Type B pancreatic cell (in vitro differentiated cells): ENCODE measurements at regions not wholly inside any gene's neighbourhood (a gene's known extent, or its start where the extent isn't known, plus 50 kb on each side); places are given as distances from the start of the nearest gene placed in this dataset.
A peak's percentile ranks its signal among the peaks of the same experiment; 100 is the strongest.

Source experiments
- DNase-seq: peaks from one replicate; pipeline ENCODE4 v3.0.0; 2021; ENCODE audit warnings: mixed read lengths; ENCODE audit not compliant: unreplicated experiment; ENCODE audit errors: extremely low spot score
- H3K27ac Mint-ChIP-seq: 2 replicates; pipeline ENCODE4 v1.8.0; 2021; ENCODE audit warnings: mild to moderate bottlenecking, mixed read lengths
- H3K27me3 Mint-ChIP-seq: 2 replicates; pipeline ENCODE4 v1.8.0; 2021; ENCODE audit warnings: mixed read lengths
- H3K36me3 Mint-ChIP-seq: 2 replicates; pipeline ENCODE4 v1.8.0; 2021; ENCODE audit warnings: mixed read lengths
- H3K4me1 Mint-ChIP-seq: one replicate; pipeline ENCODE4 v1.8.0; 2021; ENCODE audit warnings: mixed read lengths; ENCODE audit not compliant: unreplicated experiment
- H3K4me3 Mint-ChIP-seq: 2 replicates; pipeline ENCODE4 v1.8.0; 2021; ENCODE audit warnings: mild to moderate bottlenecking, mixed read lengths
- H3K9me3 Mint-ChIP-seq: 2 replicates; pipeline ENCODE4 v1.8.0; 2021; ENCODE audit warnings: mixed read lengths
- CTCF ChIP-seq: fragments of 200-600 bp; sonication (generic); conservative IDR thresholded peaks from 2 replicates; pipeline ENCODE4 v1.5.0; 2021; ENCODE audit warnings: antibody characterized with exemption, mild to moderate bottlenecking

GRCh38 chr14:76672123-76672522, 89.1 kb upstream of the VASH1 start:
- peak; percentile 10 for DNase-seq
- Mint-ChIP-seq H3K27me3 (peaks cover 12% of the 10 kb centered on the region), H3K4me1 (no peaks in the 10 kb centered on the region), H3K36me3 (no peaks in the 10 kb centered on the region), H3K27ac (no peak overlapping the region), H3K9me3 (no peaks in the 10 kb centered on the region), H3K4me3 (no peak overlapping the region)
- no peak for TF ChIP-seq CTCF

DNA sequence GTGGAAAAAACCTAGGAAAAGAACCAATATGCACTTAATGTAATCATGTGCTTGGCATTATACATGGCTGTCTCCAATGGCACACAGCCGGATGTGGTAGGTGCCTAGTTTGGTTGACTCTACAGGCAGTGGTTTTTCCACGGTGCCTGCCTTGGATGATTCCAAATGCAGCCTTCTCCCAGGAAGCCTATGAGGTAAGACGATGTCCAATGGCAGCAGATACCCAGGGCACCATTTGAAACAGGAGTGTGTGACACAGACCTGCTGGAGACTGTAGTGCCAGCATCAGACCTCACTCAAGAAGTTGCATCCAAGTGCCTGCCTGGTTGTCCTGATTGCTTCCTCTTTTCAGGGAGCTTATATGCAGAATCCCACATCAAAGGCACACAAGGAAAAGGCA, 88.0 kb upstream of the VASH1 start:
- no peak overlapping the region for H3K27ac Mint-ChIP-seq

DNA sequence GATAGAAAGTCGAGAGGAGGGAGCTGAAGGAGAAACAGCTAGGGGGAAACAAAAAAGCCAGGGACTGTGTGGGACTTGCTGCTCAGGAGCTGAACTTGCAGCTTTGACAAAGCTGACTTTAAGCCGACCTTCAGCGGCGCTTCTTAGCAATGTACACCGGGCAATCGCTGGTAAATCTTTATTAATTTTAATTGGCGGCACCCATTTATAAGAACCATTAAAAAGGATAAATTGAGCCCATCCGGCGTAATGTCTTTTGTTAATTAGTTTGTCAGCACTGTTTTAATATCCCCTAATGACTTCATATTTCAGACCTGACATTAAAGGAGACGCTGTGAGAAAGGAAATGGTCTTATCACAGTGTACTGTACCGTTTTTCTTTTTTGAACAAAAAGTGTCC, 86.2 kb upstream of the VASH1 start:
- Mint-ChIP-seq H3K4me1 (no peaks in the 10 kb centered on the region), H3K36me3 (no peaks in the 10 kb centered on the region), H3K9me3 (no peaks in the 10 kb centered on the region), H3K27me3 (peaks cover 12% of the 10 kb centered on the region), H3K27ac (no peak overlapping the region), H3K4me3 (no peak overlapping the region)
- peak; percentile 18 for DNase-seq
- no peak for TF ChIP-seq CTCF

More for the DNA sequence above, 88.0 kb upstream of the VASH1 start:
- Mint-ChIP-seq H3K27me3 (peaks cover 12% of the 10 kb centered on the region), H3K36me3 (no peaks in the 10 kb centered on the region), H3K4me3 (no peak overlapping the region), H3K4me1 (no peaks in the 10 kb centered on the region), H3K9me3 (no peaks in the 10 kb centered on the region)
- DNase-seq: peak; percentile 24
- TF ChIP-seq CTCF: no peak

DNA sequence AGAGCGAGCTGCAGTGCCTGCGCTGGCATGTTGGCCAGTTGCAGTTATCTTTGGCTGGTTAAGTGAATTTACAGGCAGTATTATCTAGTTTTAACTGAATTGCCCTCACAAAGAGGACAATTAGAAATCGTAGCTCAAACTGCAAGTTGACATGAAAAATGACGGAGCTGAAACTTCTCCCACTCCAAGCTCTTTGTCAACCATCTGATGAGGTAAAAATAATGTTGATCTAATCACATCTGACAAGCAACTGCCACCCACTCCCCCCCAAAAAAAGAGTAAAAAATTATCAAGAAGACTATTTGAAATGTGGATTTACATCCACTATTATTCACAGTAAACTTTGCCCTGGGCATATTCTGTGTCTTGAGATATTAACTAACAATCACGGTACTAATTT, 84.7 kb upstream of the VASH1 start:
- no peak for DNase-seq
- no peaks in the 10 kb centered on the region for H3K9me3 Mint-ChIP-seq
- H3K36me3 Mint-ChIP-seq: no peaks in the 10 kb centered on the region
- H3K4me1 Mint-ChIP-seq: no peaks in the 10 kb centered on the region
- TF ChIP-seq CTCF: no peak
- H3K27me3 Mint-ChIP-seq: peaks cover 12% of the 10 kb centered on the region
- H3K27ac Mint-ChIP-seq: no peak overlapping the region
- no peak overlapping the region for H3K4me3 Mint-ChIP-seq

GRCh38 chr14:76677534-76678145, 83.6 kb upstream of the VASH1 start:
- H3K27ac Mint-ChIP-seq: no peak overlapping the region

More at GRCh38 chr14:76677534-76678145, 83.6 kb upstream of the VASH1 start:
- no peak overlapping the region for H3K4me3 Mint-ChIP-seq
- H3K9me3 Mint-ChIP-seq: peaks cover 2% of the 10 kb centered on the region
- H3K4me1 Mint-ChIP-seq: no peaks in the 10 kb centered on the region
- no peak for TF ChIP-seq CTCF
- peak; percentile 25 for DNase-seq
- H3K36me3 Mint-ChIP-seq: no peaks in the 10 kb centered on the region
- peaks cover 11% of the 10 kb centered on the region for H3K27me3 Mint-ChIP-seq
